Nephron (organoid): ENCODE measurements at regions not wholly inside any gene's neighbourhood (a gene's known extent, or its start where the extent isn't known, plus 50 kb on each side); places are given as distances from the start of the nearest gene placed in this dataset.

Experiments
- H3K27ac Mint-ChIP-seq, 3 experiments: 2 replicates each; pipeline ENCODE4 v1.8.0; 2020; ENCODE audit warnings: mixed read lengths in 3 of 3, mild to moderate bottlenecking in 2 of 3, moderate library complexity in 1 of 3
- H3K27me3 Mint-ChIP-seq: 2 replicates; pipeline ENCODE4 v1.8.0; 2021; ENCODE audit warnings: low read depth, mild to moderate bottlenecking, moderate library complexity, mixed read lengths
- H3K36me3 Mint-ChIP-seq: 2 replicates; pipeline ENCODE4 v1.8.0; 2020; ENCODE audit warnings: low read depth, mixed read lengths
- H3K4me1 Mint-ChIP-seq: 2 replicates; pipeline ENCODE4 v1.8.0; 2020; ENCODE audit warnings: mixed read lengths
- H3K4me3 Mint-ChIP-seq, 3 experiments: 2 replicates each; pipeline ENCODE4 v1.8.0; 2020; ENCODE audit warnings: mild to moderate bottlenecking in 3 of 3, mixed read lengths in 3 of 3, moderate library complexity in 2 of 3
- H3K9me3 Mint-ChIP-seq: 2 replicates; pipeline ENCODE4 v1.8.0; 2020; ENCODE audit warnings: mixed read lengths
- CTCF ChIP-seq, 3 experiments: fragments of 200-600 bp; sonication (generic); IDR thresholded peaks; one replicate each; pipeline ENCODE4 v1.5.0; 2021; ENCODE audit warnings: antibody characterized with exemption in 3 of 3; ENCODE audit not compliant: unreplicated experiment in 3 of 3

GRCh38 chrX:45454290-45454689, 253.6 kb upstream of the DIPK2B start:
- H3K27me3 Mint-ChIP-seq: peaks cover 3% of the 10 kb centered on the region
- H3K36me3 Mint-ChIP-seq: no peaks in the 10 kb centered on the region
- no peak overlapping the region for H3K4me3 Mint-ChIP-seq
- peaks cover 19% of the 10 kb centered on the region for H3K9me3 Mint-ChIP-seq
- H3K27ac Mint-ChIP-seq: peak overlapping the region in 1 of 3 experiments; percentile 31
- no peaks in the 10 kb centered on the region for H3K4me1 Mint-ChIP-seq
- TF ChIP-seq CTCF (IDR thresholded peaks at IDR 0.05; ENCODE audit: unreplicated experiment in 3 of 3): no peak

- Mint-ChIP-seq H3K9me3 (peaks cover 2% of the 10 kb centered on the region), H3K4me1 (no peaks in the 10 kb centered on the region), H3K27ac (peak overlapping the region in 1 of 3 experiments; percentile 5), H3K36me3 (no peaks in the 10 kb centered on the region), H3K27me3 (peaks cover 3% of the 10 kb centered on the region), H3K4me3 (no peak overlapping the region)
- TF ChIP-seq CTCF (IDR thresholded peaks at IDR 0.05; ENCODE audit: unreplicated experiment in 3 of 3): no peak
Measured at GRCh38 chrX:45449982-45450381, 249.3 kb upstream of the DIPK2B start.

GRCh38 chrX:45447995-45448394, 247.3 kb upstream of the DIPK2B start:
- Mint-ChIP-seq H3K9me3 (peaks cover 5% of the 10 kb centered on the region), H3K4me1 (no peaks in the 10 kb centered on the region), H3K27me3 (no peaks in the 10 kb centered on the region), H3K4me3 (no peak overlapping the region), H3K36me3 (no peaks in the 10 kb centered on the region), H3K27ac (no peak overlapping the region)
- TF ChIP-seq CTCF (IDR thresholded peaks at IDR 0.05; ENCODE audit: unreplicated experiment in 3 of 3): no peak

- peaks cover 5% of the 10 kb centered on the region for H3K9me3 Mint-ChIP-seq
- H3K27ac Mint-ChIP-seq: no peak overlapping the region
- no peak for TF ChIP-seq CTCF (IDR thresholded peaks at IDR 0.05; ENCODE audit: unreplicated experiment in 3 of 3)
- no peaks in the 10 kb centered on the region for H3K36me3 Mint-ChIP-seq
- no peak overlapping the region for H3K4me3 Mint-ChIP-seq
- no peaks in the 10 kb centered on the region for H3K4me1 Mint-ChIP-seq
- H3K27me3 Mint-ChIP-seq: no peaks in the 10 kb centered on the region
Measured at GRCh38 chrX:45447331-45447730, 246.7 kb upstream of the DIPK2B start.

- Mint-ChIP-seq H3K9me3 (peaks cover 6% of the 10 kb centered on the region), H3K27ac (peak overlapping the region in 2 of 3 experiments; percentile 3 to 30), H3K36me3 (no peaks in the 10 kb centered on the region), H3K4me3 (no peak overlapping the region), H3K27me3 (no peaks in the 10 kb centered on the region), H3K4me1 (no peaks in the 10 kb centered on the region)
- no peak for TF ChIP-seq CTCF (IDR thresholded peaks at IDR 0.05; ENCODE audit: unreplicated experiment in 3 of 3)
Measured at GRCh38 chrX:45445745-45446412, 245.2 kb upstream of the DIPK2B start.

- no peaks in the 10 kb centered on the region for H3K27me3 Mint-ChIP-seq
- TF ChIP-seq CTCF (IDR thresholded peaks at IDR 0.05; ENCODE audit: unreplicated experiment in 3 of 3): no peak
- peaks cover 9% of the 10 kb centered on the region for H3K4me1 Mint-ChIP-seq
- peaks cover 14% of the 10 kb centered on the region for H3K9me3 Mint-ChIP-seq
- no peak overlapping the region for H3K4me3 Mint-ChIP-seq
- H3K27ac Mint-ChIP-seq: peak overlapping the region in 1 of 3 experiments; percentile 14
- H3K36me3 Mint-ChIP-seq: no peaks in the 10 kb centered on the region
Measured at GRCh38 chrX:45437186-45437585, 236.5 kb upstream of the DIPK2B start.
